C1 segment of cervical spinal cord (tissue), 14 donors: ENCODE measurements at regions not wholly inside any gene's neighbourhood (a gene's known extent, or its start where the extent isn't known, plus 50 kb on each side); places are given as distances from the start of the nearest gene placed in this dataset.
A peak's percentile ranks its signal among the peaks of the same experiment; 100 is the strongest.
"Not testable (repeated sequence)": the region's sequence is repeated elsewhere in the genome, so short reads cannot be mapped to it uniquely, and the experiment has no call there.

ENCODE experiments used
- DNase-seq, 14 donors: peaks; one replicate each; lab custom pipeline; 2025; lab: John Stamatoyannopoulos, UW

DNA sequence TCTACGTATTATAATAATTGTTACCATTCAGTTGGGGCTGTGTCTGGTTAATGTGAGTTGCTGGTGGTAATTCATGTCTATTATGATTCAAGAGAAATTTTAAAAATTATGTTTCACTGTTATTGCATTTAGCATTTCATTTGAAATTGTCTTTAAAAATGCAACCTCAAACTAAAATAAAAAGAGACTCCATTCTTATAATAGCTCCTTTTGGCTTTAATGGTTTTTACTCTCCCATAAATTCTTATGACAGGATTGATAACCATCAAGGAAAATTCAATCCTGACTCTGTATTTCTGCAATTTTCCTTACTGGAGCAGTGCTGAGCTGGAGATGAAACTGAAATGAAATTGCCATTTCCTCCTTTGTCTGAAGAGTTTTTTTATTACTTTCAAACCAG is 262.7 kb downstream of the REEP3 start:
- no peak for DNase-seq

DNA sequence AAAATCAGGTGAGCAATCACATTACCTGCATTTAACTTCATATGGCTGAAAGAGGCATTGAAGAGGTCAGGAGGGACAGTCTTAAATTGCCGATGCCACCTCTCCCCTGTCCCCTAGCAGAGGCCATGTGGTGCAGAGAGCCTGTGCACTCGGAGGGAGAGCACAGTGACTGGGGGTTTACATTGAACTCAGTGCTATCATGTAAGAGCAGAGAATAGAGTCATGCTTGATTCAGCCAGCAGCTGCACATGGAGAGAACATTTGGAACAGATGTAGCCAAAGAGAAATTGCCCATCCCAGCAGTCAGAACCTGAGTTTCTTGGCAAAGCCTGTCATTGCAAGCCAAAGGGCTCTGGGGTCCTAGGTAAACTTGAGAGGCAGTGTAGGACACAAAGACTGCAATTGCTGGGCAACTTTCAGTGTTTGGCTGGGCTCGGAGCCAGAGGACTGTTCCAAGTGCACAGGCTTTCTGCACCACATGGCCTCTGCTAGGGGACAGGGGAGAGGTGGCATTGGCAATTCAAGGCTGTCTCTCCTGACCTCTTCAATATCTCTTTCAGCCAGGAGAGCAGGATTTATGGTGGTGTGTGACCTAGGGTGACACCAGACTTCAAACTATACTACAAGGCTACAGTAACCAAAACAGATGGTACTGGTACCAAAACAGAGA is 267.1 kb downstream of the REEP3 start:
- DNase-seq, result no peak

DNA sequence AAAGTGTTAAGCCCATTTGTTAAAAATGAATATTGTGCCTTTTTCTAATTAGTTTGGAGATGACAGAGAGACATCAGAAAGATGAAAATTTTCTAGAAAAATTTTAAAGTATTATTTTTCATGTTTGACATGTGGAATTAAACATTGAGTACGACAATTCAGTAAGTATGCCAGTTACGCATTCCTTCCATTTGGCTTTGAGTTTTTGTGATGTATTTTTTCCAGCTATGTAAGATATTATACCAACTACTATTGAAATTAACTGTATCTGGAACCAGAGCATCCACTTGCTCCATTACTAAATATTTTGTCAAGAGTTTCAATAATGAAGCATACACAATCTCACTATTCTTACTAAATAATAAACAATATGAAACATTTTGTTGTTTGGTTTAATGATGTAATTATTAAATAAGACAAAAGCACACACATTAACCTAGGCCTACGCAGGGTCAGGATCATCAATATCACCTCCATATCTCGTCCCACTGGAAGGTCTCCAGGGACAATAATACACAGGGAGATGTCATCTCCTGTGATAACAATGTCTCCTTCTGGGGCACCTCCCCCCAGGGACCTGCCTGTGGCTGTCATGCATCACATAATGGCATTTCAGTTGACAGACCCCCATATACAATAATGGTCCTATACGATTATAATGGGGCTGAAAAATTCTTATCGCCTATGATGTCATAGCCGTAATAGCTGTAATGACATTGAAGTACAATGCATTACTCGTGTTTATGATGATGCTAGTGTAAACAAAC is 274.1 kb downstream of the REEP3 start:
- no peak for DNase-seq

DNA sequence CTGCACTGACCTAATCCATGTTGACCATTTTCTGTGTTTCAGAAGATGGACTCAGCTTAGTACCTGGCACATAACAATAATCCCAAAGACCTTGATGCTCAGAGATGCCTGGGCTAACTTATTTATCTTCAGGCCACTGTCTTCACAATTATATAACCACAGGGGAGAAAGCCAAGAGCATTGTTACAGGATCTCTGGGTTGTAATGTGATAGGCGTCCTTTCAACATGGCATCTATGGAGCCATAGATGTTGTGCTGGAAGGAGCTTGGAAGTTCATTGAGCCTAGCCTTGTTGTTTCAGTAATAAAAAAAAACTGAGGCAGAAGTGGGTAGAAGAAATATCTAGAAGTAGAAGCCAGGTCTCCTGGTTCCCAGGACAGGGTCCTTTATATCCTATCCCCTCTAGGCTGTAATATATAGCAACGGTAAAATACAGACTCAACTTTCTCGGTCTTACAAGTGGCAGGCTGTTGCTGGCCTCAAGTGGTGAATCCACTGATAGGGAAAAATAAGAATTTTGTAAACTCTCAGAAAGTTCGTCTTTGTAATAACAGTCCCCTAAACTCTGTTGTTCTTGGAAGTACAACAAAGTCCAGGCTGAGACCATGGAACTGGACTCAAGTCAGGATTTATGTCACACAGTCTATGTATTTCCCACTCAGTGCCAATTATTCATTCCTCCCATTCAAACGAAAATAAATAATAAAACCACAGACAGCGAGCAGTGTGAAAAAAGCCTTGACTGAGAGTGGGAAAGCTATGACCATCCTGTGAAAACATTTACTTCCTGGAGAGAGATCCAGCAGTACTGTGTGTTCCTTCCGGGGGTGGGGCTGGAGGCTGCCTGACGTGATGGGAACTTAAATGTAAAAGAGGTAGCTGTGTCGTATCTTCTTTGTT is 277.6 kb downstream of the REEP3 start:
- peak in 1 of 14 donors; percentile 1 for DNase-seq

DNA sequence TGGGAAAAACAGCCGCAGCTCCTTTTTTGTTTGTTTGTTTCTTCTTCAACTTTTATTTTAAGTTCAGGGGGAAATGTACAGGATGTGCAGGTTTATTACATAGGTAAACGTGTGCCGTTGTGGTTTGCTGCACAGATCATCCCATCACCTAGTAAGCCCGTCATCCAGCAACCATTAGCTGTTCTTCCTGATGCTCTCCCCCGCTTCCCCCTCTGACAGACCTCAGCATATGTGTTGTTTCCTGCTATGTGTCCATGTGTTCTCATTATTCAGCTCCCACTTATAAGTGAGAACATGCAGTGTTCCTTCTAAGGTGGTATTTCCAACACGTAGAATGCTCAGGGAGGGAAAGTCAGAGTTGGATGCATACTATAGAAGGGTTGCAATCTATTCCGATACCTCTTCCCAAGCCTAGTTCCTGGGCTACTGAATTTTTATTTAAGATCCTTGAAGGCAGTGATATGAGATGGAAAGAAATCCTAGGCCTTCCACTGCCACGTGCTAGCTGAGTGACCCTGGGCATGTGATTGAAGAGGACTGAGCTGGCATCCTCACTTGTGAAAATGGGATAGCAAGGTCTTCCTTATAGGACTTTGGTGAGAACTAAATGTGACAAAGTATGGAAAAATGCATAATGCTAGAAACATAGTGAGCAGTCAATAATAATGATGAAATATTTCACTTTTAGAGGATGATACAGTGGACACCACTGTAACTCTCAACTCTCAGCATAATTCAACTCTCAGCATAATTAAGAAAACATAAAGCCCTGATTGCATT is 278.5 kb downstream of the REEP3 start:
- DNase-seq, result no peak

DNA sequence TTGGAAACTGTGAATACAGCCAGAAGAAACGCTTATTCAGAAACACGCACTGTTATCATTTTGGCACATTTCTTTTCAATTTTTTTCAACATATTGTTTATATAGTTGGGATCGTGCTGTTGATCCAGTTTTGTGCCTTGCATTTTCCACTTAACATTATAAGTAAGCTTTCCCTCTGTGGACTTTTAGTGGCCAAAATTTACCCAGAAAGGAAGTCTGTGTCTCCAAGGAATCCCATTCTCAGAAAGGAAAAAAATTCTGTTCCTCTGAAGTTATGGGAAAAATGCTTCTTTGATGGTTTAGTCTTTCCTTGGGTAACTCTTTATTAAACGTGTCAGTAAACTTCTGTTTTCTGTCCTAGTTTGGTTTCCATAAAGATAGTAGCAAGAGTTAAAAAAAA is 280.0 kb downstream of the REEP3 start:
- no peak for DNase-seq

DNA sequence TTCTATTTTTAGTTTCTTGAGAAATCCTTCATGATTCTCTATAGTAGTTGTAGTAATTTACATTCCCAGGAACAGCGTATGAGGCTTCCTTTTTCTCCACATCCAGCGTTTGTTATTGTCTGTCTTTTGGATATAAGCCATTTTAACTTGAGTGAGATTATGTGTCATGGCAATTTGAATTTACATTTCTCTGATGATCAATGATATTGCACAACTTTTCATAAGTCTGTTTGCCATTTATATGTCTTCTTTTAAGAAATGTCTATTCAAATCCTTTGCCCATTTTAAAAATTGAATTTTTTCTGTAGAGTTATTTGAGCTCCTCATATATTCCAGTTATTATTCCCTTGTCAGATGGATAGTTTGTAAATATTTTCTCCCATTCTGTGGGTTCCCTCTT is 285.1 kb downstream of the REEP3 start:
- DNase-seq, result no peak

DNA sequence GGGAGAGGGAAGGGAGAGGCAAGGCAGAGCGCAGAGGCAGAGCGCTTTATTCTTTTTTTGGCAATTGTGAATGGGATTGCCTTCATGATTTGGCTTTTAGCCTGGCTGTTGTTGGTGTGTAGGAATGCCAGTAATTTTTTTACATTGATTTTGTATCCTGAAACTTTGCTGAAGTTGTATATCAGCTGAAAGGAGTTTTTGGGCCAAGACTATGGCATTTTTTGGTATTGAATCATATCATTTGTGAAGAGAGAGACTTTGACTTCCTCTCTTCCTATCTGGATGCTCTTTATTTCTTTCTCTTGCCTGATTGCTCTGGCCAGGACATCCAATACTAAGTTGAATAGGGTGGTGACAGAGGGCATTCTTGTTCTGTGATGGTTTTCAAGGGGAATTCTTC is 291.3 kb downstream of the REEP3 start:
- no peak for DNase-seq

DNA sequence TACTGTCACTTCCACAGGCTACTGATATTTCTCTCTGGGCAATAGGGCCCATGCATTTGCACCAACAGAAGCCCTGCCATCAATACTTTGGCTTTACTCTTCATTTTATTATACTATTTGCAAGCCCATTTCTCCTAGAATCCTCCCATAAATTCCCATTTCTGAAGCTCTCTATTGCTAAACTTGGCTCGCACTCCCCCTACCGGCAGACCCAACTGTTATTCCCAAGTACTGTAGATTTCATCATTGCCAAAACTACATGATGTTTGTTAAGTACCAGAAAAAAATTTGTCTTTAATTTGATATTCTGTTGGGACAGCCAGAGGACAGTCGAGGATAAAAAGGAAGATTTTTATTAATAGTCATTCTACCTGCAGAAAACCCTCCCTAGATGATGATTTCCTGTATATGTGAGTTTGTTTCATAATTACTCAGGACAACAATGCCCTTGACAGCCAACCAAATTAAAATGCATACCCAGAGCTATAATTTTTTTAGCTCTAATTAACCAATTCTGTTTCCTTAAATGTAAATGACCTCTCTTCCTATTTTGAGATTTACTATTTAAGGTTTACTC is 298.6 kb downstream of the REEP3 start:
- DNase-seq, result peak in 5 of 14 donors; percentile 1 to 8 (median 2)

DNA sequence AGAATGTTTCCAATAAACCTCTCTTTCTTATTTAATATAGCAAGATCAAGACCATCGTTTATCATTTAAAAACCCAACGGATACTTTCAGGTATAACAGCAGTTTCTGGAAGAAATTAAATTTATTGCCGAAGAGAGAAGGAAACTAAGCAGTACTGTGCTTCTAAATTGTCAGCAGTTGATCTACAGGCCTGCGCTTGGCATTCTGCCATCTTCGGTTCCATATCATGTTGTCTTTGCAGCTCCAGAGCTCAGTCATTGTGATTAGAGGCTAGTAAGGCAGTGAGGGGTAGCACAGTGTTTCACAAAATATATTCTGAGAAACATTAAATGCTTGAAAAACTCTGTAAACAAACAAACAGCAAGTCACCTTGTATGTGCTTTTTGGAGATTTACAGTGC is 301.3 kb downstream of the REEP3 start:
- no peak for DNase-seq

DNA sequence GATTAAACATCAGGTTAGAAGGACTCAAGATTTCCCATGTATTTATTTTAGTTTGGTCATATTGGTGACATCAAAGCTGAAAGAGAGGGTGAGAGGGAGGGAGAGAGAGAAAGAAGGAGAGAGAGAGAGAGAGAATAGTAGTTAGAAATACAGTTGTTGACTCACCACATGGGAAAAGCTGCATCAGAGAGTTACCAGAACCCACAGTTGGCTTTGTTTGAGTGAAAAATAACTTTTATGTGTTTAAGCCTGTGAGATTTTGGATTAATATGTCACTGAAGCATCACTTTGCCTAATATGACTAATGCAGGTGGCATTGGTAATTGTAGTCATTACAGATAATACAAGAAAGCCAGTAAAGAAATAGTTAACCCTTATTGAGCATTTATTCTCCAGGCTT is 303.9 kb downstream of the REEP3 start:
- no peak for DNase-seq

DNA sequence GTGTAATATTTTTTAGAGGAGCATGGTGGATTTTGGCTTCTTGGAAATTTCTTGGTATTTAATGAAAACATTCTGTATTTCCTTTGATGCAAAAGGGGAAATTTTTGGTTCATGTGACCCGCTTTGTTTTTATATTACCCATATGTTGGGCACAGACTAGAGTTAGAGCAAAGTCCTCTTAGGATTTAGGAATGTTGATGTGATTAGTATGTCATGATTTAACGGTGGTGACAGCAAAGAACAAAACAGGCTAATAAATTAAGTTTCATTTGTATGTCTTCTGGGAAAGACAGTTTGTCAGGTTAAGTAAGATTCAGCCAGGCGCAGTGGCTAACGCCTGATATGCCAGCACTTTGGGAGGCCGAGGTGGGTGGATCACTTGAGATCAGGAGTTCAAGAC is 304.6 kb downstream of the REEP3 start:
- DNase-seq, result no peak

DNA sequence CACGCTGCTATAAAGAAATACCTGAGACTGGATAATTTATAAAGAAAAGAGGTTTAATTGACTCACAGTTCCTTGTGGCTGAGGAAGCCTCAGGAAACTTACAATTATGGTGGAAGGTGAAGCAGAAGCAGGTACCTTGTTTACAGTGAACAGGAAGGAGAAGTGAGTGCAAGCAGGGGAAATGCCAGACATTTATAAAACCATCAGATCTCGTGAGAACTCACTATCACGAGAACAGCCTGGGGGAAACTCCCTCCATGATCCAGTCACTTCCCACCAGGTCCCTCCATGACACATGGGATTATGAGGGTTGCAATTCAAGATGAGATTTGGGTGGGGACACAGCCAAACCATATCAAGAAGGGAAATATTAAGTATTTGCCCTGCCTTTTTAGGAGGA is 305.8 kb downstream of the REEP3 start:
- not testable (repeated sequence) for DNase-seq

DNA sequence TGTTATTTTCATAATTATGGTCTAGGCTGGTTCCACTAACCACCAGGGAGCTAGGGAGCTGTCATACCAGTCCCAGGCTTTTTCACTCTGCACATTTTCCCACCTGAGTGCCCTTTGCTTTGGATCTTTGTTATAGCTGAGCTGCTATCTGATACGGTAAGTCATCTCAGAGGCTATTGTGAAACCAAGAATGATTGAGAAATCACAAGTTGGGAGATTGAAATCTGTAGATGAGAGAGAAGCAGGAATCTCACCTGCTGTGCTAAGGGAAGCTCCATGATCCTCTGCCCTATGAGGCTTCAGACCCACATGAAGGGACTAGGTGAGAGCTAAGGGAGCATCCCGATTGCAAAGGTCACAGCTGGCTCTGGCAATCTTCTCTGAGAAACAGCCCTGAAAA is 307.8 kb downstream of the REEP3 start:
- DNase-seq, result no peak

DNA sequence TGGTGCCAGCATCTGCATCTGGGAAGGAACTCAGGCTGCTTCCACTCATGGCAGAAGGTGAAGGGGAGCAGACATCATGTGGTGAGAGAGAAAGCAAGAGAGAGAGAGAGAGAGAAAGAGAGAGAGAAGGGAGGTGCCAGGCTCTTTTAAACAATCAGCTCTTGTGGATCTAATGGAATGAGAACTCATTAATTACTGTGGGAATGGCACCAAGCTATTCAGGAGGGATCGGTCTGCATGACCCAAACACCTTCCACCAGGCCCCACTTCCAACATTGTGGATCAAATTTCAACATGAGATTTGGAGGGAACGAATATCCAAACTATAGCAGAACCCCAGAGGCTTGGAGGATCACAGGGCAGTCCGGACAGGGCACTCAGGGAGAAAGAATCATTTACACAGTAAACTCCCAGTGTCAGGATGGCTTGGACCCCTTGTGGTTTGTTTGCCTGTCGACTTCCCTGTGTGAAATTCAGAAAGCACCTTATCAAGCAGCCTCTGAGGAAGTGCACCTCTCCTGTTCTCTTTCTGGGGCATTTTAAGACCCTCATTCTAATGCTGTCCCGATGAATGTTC is 308.5 kb downstream of the REEP3 start:
- no peak for DNase-seq

DNA sequence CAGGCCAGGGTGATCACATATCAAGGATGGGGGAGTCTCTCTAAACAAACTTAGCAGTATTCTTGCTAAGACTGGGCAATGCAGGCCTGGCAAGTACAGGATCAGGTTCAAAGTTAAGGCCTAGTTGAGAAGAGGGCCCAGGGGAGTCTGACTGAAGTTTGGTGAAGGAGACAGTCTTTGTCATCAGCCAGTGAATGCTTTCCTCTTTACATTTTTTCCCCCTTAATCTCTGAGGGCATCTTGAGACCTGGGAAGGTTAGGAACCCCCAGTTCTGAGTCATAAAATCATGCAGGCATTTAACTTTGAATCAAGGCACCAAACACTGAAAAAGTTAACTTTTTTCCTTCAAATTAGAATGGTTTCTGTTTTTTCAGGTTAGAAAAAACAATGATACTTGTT is 311.5 kb downstream of the REEP3 start:
- DNase-seq, result no peak

DNA sequence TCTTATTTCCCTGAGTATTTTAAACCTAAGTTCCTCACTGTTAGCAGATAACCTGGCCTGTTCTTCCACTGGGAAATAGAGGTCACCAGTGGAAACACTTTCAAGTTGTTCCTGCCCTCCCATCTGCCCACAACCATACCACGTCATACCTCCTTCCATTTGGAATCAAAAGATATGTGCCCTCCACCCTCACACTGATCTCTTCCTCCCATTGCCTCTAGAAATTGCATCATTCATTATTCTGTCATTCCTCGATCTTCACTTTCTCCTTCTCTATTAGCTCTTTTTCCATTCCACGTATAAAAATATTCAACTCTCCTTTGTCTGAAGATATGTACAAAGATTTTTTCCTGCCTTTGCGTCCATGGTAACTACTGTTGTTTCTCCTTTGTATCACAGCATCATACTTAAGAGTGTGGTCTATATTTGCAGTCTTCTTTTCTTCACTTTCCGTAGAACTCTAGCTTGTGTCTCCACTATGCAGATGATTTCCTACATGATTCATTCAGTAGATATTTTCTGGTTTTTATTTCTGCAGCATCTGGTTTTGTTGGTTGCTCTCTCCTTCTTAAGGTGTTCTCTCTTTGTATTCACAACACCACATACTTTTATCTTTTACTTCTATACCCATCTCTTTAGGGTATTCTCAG is 312.3 kb downstream of the REEP3 start:
- no peak for DNase-seq

DNA sequence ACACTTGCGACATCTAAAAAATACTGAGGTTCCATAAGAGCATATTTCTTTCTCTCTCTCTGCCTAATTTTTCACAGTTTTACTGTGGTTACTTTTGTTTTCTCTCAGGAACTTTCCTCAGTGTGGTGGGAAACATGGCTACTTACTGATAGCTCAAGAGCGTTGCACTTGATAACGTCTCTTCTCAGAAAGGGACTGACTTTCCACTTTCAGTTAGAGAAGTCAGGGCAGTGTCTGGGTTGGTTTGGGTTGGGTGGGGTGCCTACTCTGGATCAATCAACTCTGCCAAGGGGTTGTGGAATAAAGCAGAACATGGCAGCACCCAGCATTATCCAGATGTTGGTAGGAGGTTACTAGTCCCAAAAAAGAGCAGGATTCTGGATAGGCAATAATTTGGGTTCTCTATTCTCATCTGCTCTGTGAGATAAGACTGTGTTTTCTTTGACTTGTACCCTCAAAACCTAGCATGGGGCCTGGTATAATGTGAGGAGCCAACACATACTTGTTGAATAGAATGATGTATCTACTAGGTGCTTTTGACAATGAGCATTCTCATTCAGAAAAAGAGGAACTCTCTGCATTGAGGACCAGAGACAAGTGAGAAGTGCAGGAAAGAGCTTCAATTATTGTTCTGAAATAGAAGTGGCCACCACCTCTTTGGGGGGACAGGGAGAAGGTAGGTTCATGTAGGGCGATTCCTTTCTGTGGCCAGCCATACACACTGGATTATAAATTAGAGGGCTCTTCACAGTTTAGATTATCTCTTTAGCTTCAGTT is 315.7 kb downstream of the REEP3 start:
- DNase-seq, result no peak

DNA sequence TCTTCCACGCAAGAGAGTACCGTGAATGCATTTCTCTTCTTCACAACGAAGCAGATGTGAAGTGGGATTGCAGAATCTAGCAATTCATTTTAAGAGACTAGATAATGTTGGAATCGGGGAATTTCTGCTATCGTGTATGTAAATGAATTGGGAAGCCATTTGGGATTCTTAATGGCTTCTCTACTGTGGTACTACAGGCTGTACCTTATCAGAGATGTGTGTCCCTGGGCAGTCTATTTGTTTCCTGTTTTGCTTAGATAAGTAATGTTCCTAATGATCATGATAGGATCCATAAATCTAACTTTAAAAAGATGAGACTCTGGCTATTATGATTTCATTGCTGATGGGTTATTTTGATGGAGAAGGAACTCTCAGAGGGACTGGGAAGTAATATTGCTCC is 320.6 kb downstream of the REEP3 start:
- DNase-seq, result no peak

DNA sequence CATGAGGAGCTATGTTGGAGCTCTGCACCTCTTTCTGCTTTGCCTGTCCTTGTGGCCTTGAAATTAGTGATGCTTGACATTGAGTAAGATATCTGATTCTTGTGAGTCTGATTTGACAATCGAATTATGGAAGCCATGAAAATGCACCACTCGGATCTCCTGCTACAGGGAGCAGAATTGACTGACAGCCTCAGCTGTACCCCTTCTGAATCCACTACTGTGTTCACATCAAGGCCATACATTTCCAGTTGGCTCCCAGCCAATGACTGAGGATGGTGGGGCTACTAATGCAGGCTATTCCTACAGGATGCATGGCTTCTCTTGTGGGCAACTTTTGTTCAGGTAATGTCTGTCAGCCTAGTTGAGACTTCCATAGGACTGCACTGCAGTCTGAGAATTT is 321.9 kb downstream of the REEP3 start:
- DNase-seq, result no peak
